Activated CD8-positive, alpha-beta T cell treated with anti-CD3 and anti-CD28 coated beads, Interleukin-2, amount 10 ng/mL, durations not matched to agents 7 days and 5 days (primary cell): ENCODE measurements at regions not wholly inside any gene's neighbourhood (a gene's known extent, or its start where the extent isn't known, plus 50 kb on each side); places are given as distances from the start of the nearest gene placed in this dataset.

ENCODE experiments used
- ATAC-seq: fragments of 150-1000 bp; cut with Tn5 transposase; one replicate; pipeline ENCODE4 v1.10.0; 2021; ENCODE audit warnings: moderate library complexity
- CTCF ChIA-PET: fragments of 350-600 bp; sonication (Branson Sonifier 250); formaldehyde crosslinking; loops from one replicate; lab custom pipeline; 2021; ENCODE audit warnings: antibody characterized with exemption; lab: Charles Lee
- POLR2A ChIA-PET: fragments of 350-600 bp; sonication (Branson Sonifier 250); formaldehyde crosslinking; loops from one replicate; lab custom pipeline; 2021; ENCODE audit warnings: antibody characterized with exemption; lab: Charles Lee
- DNase-seq: peaks from one replicate; pipeline ENCODE4 v3.0.0-alpha.2; 2020
- H3K27ac Mint-ChIP-seq: one replicate; pipeline ENCODE4 v1.8.0; 2021; ENCODE audit warnings: mild to moderate bottlenecking, mixed read lengths
- H3K27me3 Mint-ChIP-seq: one replicate; pipeline ENCODE4 v1.8.0; 2021; ENCODE audit warnings: low read depth, mixed read lengths
- H3K36me3 Mint-ChIP-seq: one replicate; pipeline ENCODE4 v1.8.0; 2021; ENCODE audit warnings: low read depth, mixed read lengths
- H3K4me1 Mint-ChIP-seq: one replicate; pipeline ENCODE4 v1.8.0; 2021; ENCODE audit warnings: low read depth, mixed read lengths
- H3K4me3 Mint-ChIP-seq: one replicate; pipeline ENCODE4 v1.8.0; 2021; ENCODE audit warnings: mild to moderate bottlenecking, mixed read lengths
- H3K9me3 Mint-ChIP-seq: one replicate; pipeline ENCODE4 v1.8.0; 2022; ENCODE audit warnings: mixed read lengths; ENCODE audit not compliant: insufficient read depth

DNA sequence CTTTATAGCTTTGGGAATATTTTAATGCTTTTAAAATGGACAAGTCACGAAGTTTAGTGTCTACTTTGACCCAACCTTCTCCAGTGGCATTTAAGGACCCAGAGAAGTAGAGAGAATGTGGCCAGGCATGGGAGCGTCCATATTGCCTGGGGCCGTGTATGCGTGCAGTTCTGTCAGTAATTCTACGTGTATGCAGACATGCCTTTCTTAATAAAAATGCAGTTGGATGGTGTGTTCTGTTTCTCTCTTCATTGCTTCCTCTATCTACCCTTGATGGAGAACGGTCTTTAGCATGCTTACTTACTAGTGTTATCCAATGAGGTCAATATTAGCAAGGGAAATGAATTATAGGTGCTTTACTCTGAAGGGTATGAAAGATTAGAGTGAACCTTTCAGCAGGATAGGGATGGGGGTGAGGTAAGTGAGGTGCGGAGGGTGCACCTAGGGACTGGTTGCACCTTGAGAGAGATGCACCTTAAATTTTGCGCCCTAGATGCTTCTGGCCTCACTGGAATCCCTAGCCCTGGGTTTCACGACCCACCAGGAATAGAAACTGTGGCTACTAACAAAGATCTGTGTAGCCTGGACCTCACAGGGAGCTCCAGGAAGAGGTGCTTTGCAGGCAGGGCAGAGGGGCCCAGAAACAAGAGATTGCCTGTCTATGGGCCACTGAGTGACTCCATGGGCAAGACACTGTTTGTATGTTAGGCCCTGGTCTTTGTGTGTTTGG, 194.3 kb downstream of the MYCN start:
- no peak overlapping the region for H3K4me3 Mint-ChIP-seq
- CTCF ChIA-PET = no interaction called here
- H3K27me3 Mint-ChIP-seq = no peaks in the 10 kb centered on the region
- no peaks in the 10 kb centered on the region for H3K36me3 Mint-ChIP-seq
- ATAC-seq (no peak), DNase-seq (no peak)
- H3K9me3 Mint-ChIP-seq = no peaks in the 10 kb centered on the region
- H3K4me1 Mint-ChIP-seq = no peaks in the 10 kb centered on the region
- POLR2A ChIA-PET = no interaction called here
- no peak overlapping the region for H3K27ac Mint-ChIP-seq

GRCh38 chr2:16130906-16131400, 190.6 kb downstream of the MYCN start:
- Mint-ChIP-seq H3K4me3 (no peak overlapping the region), H3K36me3 (no peaks in the 10 kb centered on the region), H3K4me1 (no peaks in the 10 kb centered on the region), H3K9me3 (no peaks in the 10 kb centered on the region), H3K27me3 (no peaks in the 10 kb centered on the region), H3K27ac (no peak overlapping the region)
- ChIA-PET CTCF (no interaction called here), POLR2A (no interaction called here)
- ATAC-seq = no peak
- no peak for DNase-seq

- no peak overlapping the region for H3K27ac Mint-ChIP-seq
- ChIA-PET CTCF (no interaction called here), POLR2A (no interaction called here)
- H3K9me3 Mint-ChIP-seq = no peaks in the 10 kb centered on the region
- no peaks in the 10 kb centered on the region for H3K4me1 Mint-ChIP-seq
- H3K36me3 Mint-ChIP-seq = no peaks in the 10 kb centered on the region
- ATAC-seq = no peak
- no peak overlapping the region for H3K4me3 Mint-ChIP-seq
- H3K27me3 Mint-ChIP-seq = no peaks in the 10 kb centered on the region
- no peak for DNase-seq
Observed at GRCh38 chr2:16130541-16130880, 190.2 kb downstream of the MYCN start.

DNA sequence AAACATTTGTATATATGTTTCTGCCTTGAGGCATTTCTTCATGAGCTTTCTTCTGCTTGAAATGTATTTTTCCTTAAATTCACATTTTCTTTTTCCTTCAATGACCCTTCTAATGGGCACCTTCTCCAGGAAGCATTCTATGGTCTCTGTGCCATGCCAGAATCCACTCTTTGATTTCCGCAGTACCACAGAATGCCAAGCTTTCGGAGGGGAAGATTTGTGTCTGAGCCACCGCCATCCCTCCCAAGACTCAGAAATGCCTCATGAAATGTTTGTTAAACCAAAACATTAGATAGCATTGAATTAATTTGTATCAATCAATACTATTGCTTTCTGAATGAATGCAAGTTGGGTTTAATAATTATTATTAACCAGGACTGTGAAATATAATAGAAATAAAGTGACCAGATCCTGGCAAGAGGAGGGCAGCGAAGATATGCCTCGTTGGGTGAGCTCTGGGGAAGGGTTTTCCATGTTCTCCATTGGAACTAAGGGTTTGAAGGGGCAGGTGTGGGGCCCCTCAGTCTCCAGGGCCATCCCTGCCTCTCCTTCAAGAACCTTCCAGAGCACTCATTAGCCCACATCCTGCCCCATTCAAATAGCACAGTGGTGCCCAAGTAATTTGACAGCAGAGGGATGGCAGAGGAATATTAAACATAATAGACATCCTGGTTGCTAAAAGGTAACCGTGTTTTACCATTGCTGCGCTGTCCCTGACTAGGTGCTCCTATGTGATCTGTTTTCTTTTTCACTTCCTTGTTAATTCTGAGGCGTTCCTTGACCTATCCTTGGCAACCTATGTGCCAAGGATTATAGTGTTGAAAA, 189.6 kb downstream of the MYCN start:
- Mint-ChIP-seq H3K27ac (no peak overlapping the region), H3K4me3 (no peak overlapping the region), H3K36me3 (no peaks in the 10 kb centered on the region), H3K27me3 (no peaks in the 10 kb centered on the region), H3K9me3 (no peaks in the 10 kb centered on the region), H3K4me1 (no peaks in the 10 kb centered on the region)
- ATAC-seq (no peak), DNase-seq (no peak)
- ChIA-PET POLR2A (no interaction called here), CTCF (no interaction called here)

DNA sequence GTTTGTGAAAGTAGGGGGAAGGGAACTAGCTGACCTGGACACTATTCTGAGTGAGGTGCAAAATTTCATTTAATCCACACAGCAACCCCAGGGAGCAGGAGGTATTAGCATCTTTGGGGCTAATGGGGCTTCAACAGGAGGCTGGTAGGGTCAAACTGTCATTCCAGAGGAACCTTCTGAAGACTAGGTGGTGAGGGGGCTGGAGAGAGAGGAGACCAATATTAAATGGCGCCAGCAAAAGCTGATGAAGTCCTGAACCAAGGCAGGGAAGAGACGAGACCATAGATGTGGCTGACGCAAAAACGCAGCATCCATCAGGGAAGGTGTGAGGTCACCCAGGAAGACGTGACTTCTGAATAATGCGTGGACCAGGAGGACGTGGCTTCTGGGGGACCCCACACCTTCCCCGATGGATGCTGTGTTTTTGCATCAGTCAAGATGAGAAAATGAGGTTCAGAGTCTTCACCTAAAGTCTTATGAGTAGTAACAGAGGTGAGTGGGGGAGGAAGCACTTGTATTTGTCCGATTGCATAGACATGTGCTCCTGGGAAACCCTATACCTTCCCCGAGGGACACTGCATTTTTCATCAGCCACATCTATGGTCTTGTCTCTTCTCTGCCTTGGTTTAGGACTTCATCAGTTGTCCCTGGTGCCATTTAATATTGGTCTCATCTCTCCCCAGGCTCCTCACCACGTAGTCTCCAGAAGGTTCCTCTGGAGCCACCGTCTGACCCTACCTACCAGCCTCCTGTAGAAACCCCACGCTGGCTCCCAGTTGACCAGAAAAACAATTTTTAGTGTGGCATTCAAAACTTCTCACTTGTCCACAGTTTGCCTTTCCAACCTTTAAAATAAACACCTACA, 188.6 kb downstream of the MYCN start:
- ATAC-seq (no peak), DNase-seq (no peak)
- H3K4me1 Mint-ChIP-seq = no peaks in the 10 kb centered on the region
- no peak overlapping the region for H3K27ac Mint-ChIP-seq
- H3K27me3 Mint-ChIP-seq = no peaks in the 10 kb centered on the region
- H3K36me3 Mint-ChIP-seq = no peaks in the 10 kb centered on the region
- CTCF ChIA-PET = no interaction called here
- H3K4me3 Mint-ChIP-seq = no peak overlapping the region
- POLR2A ChIA-PET = no interaction called here
- H3K9me3 Mint-ChIP-seq = no peaks in the 10 kb centered on the region

- POLR2A ChIA-PET = no interaction called here
- Mint-ChIP-seq H3K4me1 (no peaks in the 10 kb centered on the region), H3K4me3 (no peak overlapping the region), H3K9me3 (no peaks in the 10 kb centered on the region), H3K27me3 (no peaks in the 10 kb centered on the region), H3K36me3 (no peaks in the 10 kb centered on the region), H3K27ac (no peak overlapping the region)
- ATAC-seq = no peak
- CTCF ChIA-PET = no interaction called here
- DNase-seq = no peak
Observed at GRCh38 chr2:16127958-16128357, 187.6 kb downstream of the MYCN start.

- ATAC-seq (no peak), DNase-seq (no peak)
- H3K4me1 Mint-ChIP-seq = no peaks in the 10 kb centered on the region
- H3K4me3 Mint-ChIP-seq = no peak overlapping the region
- POLR2A ChIA-PET = no interaction called here
- no peaks in the 10 kb centered on the region for H3K27me3 Mint-ChIP-seq
- H3K9me3 Mint-ChIP-seq = no peaks in the 10 kb centered on the region
- CTCF ChIA-PET = no interaction called here
- H3K27ac Mint-ChIP-seq = no peak overlapping the region
- no peaks in the 10 kb centered on the region for H3K36me3 Mint-ChIP-seq
Observed at GRCh38 chr2:16127276-16127940, 187.1 kb downstream of the MYCN start.

DNA sequence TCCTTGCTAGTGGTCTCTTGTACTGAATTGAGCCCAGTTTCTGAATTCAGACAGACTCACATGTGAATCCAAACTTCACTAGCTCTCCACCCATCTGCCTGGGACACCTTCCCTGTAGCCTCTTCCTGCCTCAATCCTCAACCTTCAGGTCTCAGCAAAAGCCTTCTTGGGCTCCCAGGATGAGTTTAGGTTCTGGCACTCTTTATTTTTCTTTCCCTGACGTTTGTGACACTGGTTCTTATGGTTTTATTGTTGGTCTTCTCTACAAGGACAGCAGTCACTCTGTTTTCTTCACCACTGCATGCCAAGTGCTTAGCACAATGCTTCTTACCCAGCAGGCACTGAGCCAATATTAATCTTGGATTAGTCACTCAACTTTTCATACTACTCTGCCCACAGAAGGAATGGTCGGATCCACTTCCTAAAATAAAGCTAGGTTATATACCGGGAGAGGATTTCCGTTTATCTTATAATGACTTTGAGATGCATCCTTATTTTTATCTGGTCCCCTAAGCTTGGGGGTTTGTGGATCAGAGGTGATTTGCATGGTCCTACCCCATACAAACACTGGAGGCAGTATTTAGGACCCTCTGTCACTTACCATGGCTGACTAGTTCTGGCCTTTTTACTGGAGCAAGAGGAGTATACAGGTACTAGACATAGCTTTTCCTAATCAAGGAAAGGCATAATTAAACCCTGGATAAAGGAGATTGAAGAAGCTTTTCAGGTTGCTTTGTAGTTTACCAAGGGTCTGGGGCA, 186.3 kb downstream of the MYCN start:
- no peaks in the 10 kb centered on the region for H3K9me3 Mint-ChIP-seq
- no peak overlapping the region for H3K4me3 Mint-ChIP-seq
- no peak overlapping the region for H3K27ac Mint-ChIP-seq
- H3K27me3 Mint-ChIP-seq = no peaks in the 10 kb centered on the region
- ATAC-seq (no peak), DNase-seq (no peak)
- no peaks in the 10 kb centered on the region for H3K36me3 Mint-ChIP-seq
- CTCF ChIA-PET = no interaction called here
- no peaks in the 10 kb centered on the region for H3K4me1 Mint-ChIP-seq
- POLR2A ChIA-PET = no interaction called here

DNA sequence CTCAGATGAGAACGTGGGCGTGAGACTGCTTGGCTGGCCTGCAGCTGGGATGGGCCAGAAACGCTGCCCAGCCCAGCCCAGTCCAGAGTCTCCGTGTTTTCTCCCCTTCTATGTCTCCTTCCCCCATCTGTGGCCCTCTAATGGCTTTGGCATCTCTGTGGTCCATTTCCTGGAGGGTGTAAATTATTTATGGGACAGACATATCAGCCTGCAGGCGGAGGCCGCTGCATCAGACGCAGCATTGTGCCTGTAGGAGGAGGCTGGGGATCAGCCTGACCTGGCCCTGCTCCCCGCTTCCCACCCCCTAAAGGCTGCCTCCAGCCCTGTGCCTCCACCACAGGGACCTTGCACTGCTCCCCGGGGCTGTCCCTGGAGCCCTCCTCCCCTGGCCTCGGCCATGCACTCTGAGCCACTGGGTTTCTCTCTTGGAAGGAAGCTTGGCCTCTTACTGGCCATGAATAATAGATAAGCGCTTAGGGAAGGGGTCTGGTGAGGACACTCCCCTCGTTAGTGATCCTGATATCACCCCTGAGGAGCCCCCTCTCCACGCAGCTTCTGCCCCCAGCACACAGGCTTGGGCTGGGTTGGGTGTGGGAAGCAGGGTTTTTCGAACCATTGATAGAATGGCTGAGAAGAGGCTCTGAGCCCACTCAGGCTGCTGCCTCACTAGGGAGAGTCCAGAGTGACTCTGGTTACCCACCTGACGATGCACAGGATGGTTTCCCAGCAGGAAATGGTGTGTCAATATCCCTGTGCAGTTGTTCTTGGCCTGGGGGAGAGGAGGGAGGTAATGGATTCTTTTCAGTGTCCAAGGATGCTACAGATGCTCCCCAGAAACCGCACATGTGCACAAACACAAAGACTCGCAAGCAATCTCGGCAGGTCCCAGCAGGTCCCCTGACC, 185.5 kb downstream of the MYCN start:
- DNase-seq = no peak
- Mint-ChIP-seq H3K36me3 (no peaks in the 10 kb centered on the region), H3K4me1 (no peaks in the 10 kb centered on the region), H3K9me3 (no peaks in the 10 kb centered on the region), H3K27ac (no peak overlapping the region), H3K27me3 (no peaks in the 10 kb centered on the region), H3K4me3 (no peak overlapping the region)
- POLR2A ChIA-PET = no interaction called here
- CTCF ChIA-PET = no interaction called here
- ATAC-seq = no peak

GRCh38 chr2:16124881-16125613, 184.7 kb downstream of the MYCN start:
- no peaks in the 10 kb centered on the region for H3K9me3 Mint-ChIP-seq
- H3K36me3 Mint-ChIP-seq = no peaks in the 10 kb centered on the region
- ATAC-seq (no peak), DNase-seq (no peak)
- H3K27me3 Mint-ChIP-seq = no peaks in the 10 kb centered on the region
- no peak overlapping the region for H3K4me3 Mint-ChIP-seq
- H3K27ac Mint-ChIP-seq = no peak overlapping the region
- no peaks in the 10 kb centered on the region for H3K4me1 Mint-ChIP-seq
- ChIA-PET CTCF (no interaction called here), POLR2A (no interaction called here)
